Smooth muscle cell (in vitro differentiated cells): ENCODE measurements at regions not wholly inside any gene's neighbourhood (a gene's known extent, or its start where the extent isn't known, plus 50 kb on each side); places are given as distances from the start of the nearest gene placed in this dataset.

Experiments
- DNase-seq: peaks from one replicate; lab custom pipeline; 2025; ENCODE audit not compliant: unreplicated experiment; lab: John Stamatoyannopoulos, UW
- H2AFZ ChIP-seq: fragments of 200-600 bp; sonication (generic); 2 replicates; pipeline ENCODE4 v1.6.0; 2016; ENCODE audit warnings: antibody characterized with exemption, low read depth, mild to moderate bottlenecking
- H3F3A ChIP-seq: fragments of 200-600 bp; sonication (generic); 2 replicates; pipeline ENCODE4 v1.6.0; 2017; ENCODE audit warnings: antibody characterized with exemption, low read depth
- H3K27ac ChIP-seq: fragments of 200-600 bp; sonication (generic); 2 replicates; pipeline ENCODE4 v1.5.1; 2016; ENCODE audit warnings: low read depth, mild to moderate bottlenecking
- H3K27me3 ChIP-seq: fragments of 200-600 bp; sonication (generic); 2 replicates; pipeline ENCODE4 v1.6.1; 2016; ENCODE audit warnings: low read depth, mild to moderate bottlenecking
- H3K36me3 ChIP-seq: fragments of 200-600 bp; sonication (generic); 2 replicates; pipeline ENCODE4 v1.5.1; 2016; ENCODE audit warnings: low read depth
- H3K4me1 ChIP-seq: fragments of 200-600 bp; sonication (generic); 2 replicates; pipeline ENCODE4 v1.5.1; 2016; ENCODE audit warnings: low read depth
- H3K4me2 ChIP-seq: fragments of 200-600 bp; sonication (generic); 2 replicates; pipeline ENCODE4 v1.6.0; 2016; ENCODE audit warnings: mild to moderate bottlenecking
- H3K4me3 ChIP-seq: fragments of 200-600 bp; sonication (generic); 2 replicates; pipeline ENCODE4 v1.5.1; 2016; ENCODE audit warnings: mild to moderate bottlenecking
- H3K79me2 ChIP-seq: fragments of 200-600 bp; sonication (generic); 2 replicates; pipeline ENCODE4 v1.6.0; 2016; ENCODE audit warnings: low read depth, mild to moderate bottlenecking
- H3K9ac ChIP-seq: fragments of 200-600 bp; sonication (generic); 2 replicates; pipeline ENCODE4 v1.6.0; 2016; ENCODE audit warnings: low read depth
- H3K9me3 ChIP-seq: fragments of 200-600 bp; sonication (generic); replicated peaks from 2 replicates; pipeline ENCODE4 v1.5.1; 2016; ENCODE audit warnings: low read depth
- H4K20me1 ChIP-seq: fragments of 200-600 bp; sonication (generic); 2 replicates; pipeline ENCODE4 v1.6.0; 2016; ENCODE audit warnings: low read depth
- CTCF ChIP-seq: fragments of 200-600 bp; sonication (generic); IDR thresholded peaks from 2 replicates; pipeline ENCODE4 v1.5.1; 2017; ENCODE audit warnings: borderline replicate concordance, mild to moderate bottlenecking, antibody characterized with exemption; ENCODE audit not compliant: insufficient read depth, poor library complexity, severe bottlenecking
- WGBS: methylation state at CpG from one replicate; pipeline ENCODE4 v1.1.7; 2016; ENCODE audit warnings: low lambda C conversion rate; 5-methylcytosine and 5-hydroxymethylcytosine counted together

GRCh38 chr20:55437798-55438415 lies 567.4 kb downstream of the CBLN4 start:
- Histone ChIP-seq H2AFZ (no peak overlapping the region), H3K4me1 (no peaks in the 10 kb centered on the region), H4K20me1 (no peaks in the 10 kb centered on the region), H3K36me3 (no peaks in the 10 kb centered on the region), H3K27ac (no peak overlapping the region), H3K4me2 (no peak overlapping the region), H3K4me3 (no peak overlapping the region), H3K27me3 (no peaks in the 10 kb centered on the region), H3F3A (no peaks in the 10 kb centered on the region), H3K79me2 (no peaks in the 10 kb centered on the region), H3K9ac (no peak overlapping the region), H3K9me3 (no peaks in the 10 kb centered on the region)
- TF ChIP-seq CTCF, result no peak
- 87% methylated on average over 6 of the region's 6 CpGs for WGBS
- DNase-seq, result no peak

GRCh38 chr20:55424968-55425367 lies 580.4 kb downstream of the CBLN4 start:
- Histone ChIP-seq H3K36me3 (no peaks in the 10 kb centered on the region), H4K20me1 (no peaks in the 10 kb centered on the region), H3K9me3 (no peaks in the 10 kb centered on the region), H3K4me2 (peak overlapping the region; percentile 4), H3K4me1 (no peaks in the 10 kb centered on the region), H3K27me3 (no peaks in the 10 kb centered on the region), H3K9ac (no peak overlapping the region), H3F3A (no peaks in the 10 kb centered on the region), H2AFZ (no peak overlapping the region), H3K79me2 (no peaks in the 10 kb centered on the region), H3K4me3 (no peak overlapping the region), H3K27ac (no peak overlapping the region)
- 63% methylated on average over 3 of the region's 3 CpGs for WGBS
- DNase-seq, result no peak
- TF ChIP-seq CTCF, result no peak

GRCh38 chr20:55424476-55424875 lies 580.8 kb downstream of the CBLN4 start:
- Histone ChIP-seq H3K79me2 (no peaks in the 10 kb centered on the region), H3K27me3 (no peaks in the 10 kb centered on the region), H3K4me1 (no peaks in the 10 kb centered on the region), H3K4me2 (peak overlapping the region; percentile 4), H3K4me3 (no peak overlapping the region), H3K27ac (no peak overlapping the region), H3K9ac (no peak overlapping the region), H3K9me3 (no peaks in the 10 kb centered on the region), H4K20me1 (no peaks in the 10 kb centered on the region), H3K36me3 (no peaks in the 10 kb centered on the region), H2AFZ (no peak overlapping the region), H3F3A (no peaks in the 10 kb centered on the region)
- no peak for TF ChIP-seq CTCF
- no peak for DNase-seq
- 26% methylated on average over 3 of the region's 3 CpGs for WGBS

GRCh38 chr20:55417836-55418235 lies 587.5 kb downstream of the CBLN4 start:
- no peaks in the 10 kb centered on the region for H3K79me2 ChIP-seq
- H3K9me3 ChIP-seq, result no peaks in the 10 kb centered on the region
- no peaks in the 10 kb centered on the region for H3K4me1 ChIP-seq
- H4K20me1 ChIP-seq, result no peaks in the 10 kb centered on the region
- no peaks in the 10 kb centered on the region for H3K36me3 ChIP-seq
- H3K27ac ChIP-seq, result no peak overlapping the region
- WGBS, result 54% methylated on average over 1 of the region's 1 CpG
- H3F3A ChIP-seq, result no peaks in the 10 kb centered on the region
- no peak overlapping the region for H2AFZ ChIP-seq
- DNase-seq, result no peak
- H3K9ac ChIP-seq, result no peak overlapping the region
- no peak for TF ChIP-seq CTCF
- peak overlapping the region; percentile 36 for H3K4me2 ChIP-seq
- no peak overlapping the region for H3K4me3 ChIP-seq
- H3K27me3 ChIP-seq, result no peaks in the 10 kb centered on the region
